8988T (cell line): ENCODE measurements at regions not wholly inside any gene's neighbourhood (a gene's known extent, or its start where the extent isn't known, plus 50 kb on each side); places are given as distances from the start of the nearest gene placed in this dataset.
"Not testable (repeated sequence)": the region's sequence is repeated elsewhere in the genome, so short reads cannot be mapped to it uniquely, and the experiment has no call there.

Experiments used
- DNase-seq: peaks from one replicate; pipeline ENCODE4 v3.0.0; 2011

DNA sequence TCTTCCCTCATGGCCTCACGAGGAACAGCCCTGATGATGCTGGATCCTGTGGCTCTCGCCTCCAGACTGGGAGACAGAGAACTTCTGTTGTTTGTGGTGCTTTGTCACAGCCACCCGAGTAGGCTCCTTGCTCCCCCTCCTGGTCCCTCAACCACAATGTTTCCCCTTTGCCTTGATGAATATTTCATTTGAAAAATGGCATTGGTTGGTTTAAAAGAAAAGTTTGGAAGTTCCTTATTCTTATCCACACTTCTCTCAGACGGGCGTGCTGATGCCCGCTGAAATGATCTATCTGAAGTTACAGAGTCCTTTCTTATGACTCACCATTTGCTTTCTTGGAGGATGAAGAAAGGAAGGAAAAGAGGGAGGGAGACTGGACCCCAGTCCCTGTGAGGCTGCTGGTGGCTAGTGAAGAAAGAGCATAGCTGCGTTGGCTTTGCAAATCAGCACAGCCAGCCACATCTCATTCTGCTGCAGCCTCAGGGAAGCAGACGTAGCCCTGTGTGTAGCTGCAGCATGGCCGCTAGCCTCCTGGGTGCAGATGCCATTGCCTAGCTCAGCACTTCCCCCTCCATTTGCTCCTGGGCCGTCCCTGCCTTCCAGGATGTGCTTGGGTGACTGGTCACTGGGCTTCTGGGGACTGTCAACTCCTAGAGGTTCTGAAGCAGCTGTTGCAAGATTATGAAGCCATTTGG, 185.9 kb downstream of the ERCC6L2 start:
- DNase-seq = peak; percentile 36

DNA sequence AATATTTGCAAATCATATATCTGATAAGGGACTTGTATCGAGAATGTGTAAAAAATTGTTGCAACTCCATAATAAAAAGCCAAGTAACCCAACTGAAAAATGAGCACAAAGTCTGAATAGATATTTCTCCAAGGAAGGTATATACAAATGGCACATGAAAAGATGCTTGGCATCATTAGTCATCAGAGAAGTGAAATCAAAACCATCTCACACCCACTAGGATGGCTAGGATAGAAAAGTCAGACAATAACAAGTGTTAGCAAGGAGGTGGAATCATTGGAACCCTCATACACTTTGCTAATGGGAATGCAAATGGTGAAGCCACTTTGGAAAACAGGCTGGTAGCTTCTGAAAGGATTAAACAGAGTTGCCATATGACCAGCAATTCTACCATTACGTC, 182.7 kb downstream of the ERCC6L2 start:
- DNase-seq = no peak

DNA sequence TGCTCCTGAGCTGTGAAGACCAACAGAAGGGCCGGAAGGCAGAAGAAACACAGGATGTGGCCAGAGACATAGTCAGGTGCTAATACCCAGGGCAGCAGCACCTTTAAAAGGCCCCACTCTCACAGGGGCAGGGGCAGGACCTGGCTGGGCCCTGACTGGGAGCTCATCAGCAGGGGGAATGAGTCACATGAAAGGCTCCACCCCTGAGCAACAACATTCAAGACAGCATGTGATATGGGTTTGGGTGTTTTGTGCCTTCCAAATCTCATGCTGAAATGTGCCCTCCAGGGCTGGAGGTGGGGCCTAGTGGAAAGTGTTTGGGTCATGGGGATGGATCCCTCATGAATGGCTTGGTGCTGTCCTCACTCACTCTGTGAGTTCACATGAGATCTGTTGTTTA, 181.7 kb downstream of the ERCC6L2 start:
- DNase-seq = no peak

DNA sequence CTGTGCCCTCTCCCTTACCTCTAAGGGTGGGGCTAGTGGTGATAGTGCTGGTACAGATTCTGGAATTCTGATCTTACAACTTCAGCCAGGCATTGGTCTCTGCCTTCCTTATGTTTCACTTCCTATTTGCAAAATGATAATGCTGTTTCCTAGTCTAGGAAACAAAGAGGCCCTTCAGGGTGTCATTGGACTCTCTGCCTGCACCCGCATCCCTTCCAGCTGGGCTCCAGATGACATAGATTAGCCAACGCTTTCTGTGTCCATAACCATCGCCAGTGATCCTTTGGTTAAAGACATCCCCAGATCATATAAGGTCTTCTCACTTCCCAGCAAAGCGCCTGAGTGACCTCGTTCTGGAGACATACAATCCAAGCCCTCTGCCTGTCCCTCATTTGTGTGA, 180.7 kb downstream of the ERCC6L2 start:
- no peak for DNase-seq

DNA sequence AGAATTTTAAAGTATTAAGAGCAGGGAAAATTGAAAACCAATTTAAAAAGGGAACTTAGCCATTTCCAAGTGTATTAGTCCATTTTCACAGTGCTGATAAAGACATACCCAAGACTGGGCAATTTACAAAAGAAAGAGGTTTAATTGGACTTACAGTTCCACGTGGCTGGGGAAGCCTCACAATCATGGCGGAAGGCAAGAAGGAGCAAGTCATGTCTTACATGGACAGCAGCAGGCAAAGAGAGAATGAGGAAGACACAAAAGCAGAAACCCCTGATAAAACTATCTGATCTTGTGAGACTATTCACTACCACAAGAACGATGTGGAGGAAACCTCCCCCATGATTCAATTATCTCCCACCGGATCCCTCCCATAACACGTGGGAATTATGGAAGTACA, 178.8 kb downstream of the ERCC6L2 start:
- not testable (repeated sequence) for DNase-seq

DNA sequence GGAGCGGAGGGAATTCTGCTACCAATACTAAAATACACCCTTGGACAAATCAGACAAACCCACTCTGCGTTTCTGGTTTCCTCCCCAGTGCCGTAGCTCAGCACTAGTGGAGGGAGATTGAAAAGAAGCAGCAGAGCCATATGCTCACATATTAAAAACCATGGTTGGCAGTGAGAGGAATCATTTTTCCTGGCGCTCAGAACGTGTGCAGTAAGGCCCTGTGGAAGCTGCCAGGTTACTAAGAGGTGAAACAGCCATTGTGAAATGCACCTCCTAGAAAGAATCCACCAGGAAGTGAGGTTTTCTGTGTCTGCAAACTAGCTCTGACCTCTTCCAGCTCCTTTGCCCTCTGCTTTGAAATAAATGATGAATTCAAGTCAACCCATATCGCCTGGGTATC, 177.2 kb downstream of the ERCC6L2 start:
- no peak for DNase-seq

DNA sequence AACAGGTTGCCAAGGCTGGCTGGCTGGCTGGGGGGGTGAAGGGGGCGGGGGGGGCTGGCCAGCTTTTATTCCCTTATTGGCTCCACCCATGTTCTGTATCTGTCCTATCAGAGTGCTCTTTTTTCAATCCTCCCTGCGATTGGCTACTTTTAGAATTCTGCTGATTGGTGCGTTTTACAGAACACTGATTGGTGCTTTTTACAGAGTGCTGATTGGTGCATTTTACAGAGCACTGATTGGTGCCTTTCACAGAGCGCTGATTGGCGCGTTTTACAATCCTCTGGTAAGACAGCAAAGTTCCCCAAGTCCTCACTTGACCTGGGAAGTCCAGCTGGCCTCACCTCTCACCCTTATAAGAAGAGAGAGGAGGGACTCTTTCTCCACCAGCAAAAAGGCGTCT, 175.9 kb downstream of the ERCC6L2 start:
- no peak for DNase-seq

DNA sequence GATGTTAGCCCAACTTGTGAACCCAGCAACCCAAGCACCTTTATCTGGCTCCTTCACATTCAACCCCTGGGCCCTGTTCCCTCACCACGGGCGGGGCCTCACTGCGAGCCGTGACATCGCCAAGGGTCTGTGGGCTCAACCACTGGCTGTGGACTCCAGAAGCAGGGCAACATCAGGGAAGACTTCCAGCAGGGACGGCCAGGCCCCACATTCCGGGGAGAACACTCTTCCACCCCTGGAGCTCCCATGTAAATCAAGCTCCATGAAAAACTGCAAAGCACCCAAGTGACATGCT, 175.3 kb downstream of the ERCC6L2 start:
- DNase-seq = no peak

DNA sequence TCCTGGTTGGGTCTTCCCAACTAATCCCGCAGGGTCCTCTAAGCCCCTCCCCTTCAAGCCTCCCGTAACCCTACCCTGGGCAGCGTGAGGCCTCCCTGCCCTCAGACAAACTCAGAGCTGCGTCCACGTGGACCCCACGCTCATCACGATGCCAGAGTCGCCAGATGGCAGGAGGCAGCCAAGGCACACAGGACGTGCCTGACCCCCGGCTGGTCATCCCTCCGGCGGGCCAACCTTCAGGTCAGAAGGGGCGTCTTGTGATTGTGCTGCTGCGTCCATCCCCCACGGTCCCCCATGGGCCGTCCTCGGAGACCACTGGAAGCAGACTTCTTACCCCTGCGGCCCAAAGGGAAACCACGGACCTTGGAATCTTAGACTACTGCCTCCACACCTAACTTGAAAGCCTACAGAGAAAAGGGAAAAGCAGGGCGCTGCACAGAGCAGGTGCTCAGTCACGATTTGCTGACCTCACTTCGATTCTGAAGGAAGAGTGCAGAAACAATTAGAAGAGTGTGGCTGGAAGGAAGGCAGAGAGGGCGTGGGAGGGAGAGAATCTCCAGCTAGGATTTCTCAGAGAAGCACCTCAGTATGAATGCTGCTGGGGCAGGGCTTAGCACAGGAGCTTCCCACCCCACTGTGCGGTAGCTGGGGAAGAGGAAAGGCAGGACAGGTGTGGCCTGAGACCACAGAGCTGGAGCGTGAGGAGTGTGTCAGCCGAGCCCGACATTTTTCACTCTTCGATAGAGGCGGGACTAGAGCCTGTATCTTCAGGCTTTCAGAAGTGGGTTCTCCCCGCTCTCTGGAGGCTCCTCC, 174.8 kb downstream of the ERCC6L2 start:
- no peak for DNase-seq

DNA sequence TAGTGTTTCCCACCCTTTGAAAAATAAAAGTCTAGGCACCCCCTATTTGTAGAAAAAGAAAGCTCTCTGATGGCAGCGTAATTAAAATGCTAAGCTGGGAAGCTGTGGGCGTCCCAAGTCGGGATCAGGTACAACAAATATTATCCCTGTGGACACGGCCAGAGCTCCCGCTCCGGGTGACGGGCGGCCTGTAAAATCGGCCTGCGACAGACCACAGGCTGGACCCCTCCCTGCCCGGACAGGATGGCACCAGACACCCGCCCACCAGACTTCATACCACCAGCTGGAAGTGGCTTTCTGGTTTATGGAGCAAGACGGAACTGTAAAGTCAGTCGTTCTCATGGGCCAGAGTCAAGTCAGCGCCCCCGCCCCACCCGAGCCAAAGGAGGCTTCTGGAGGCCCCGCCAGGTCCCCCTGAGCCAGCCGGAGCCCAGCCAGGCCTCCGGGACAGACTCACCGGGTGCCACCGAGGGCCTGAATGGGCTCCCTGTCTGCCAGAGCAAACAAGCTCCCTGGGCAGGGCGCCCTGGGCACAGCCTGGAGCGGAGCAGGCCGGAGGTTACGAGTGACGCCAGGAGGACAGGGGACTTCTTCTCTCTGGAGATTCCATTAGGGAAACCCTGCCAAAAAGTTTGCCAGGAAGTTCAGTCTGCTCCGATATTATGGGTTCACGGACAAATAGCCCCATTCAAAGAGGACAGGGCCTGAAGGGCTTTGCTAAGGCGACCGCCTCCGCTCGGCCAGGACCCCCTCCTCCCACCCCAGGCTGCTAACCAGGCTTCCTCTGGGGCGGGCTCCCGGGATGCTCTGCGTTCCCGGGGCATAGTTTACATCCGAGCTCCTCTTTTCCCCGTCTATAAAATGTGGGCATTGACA, 173.7 kb downstream of the ERCC6L2 start:
- no peak for DNase-seq

DNA sequence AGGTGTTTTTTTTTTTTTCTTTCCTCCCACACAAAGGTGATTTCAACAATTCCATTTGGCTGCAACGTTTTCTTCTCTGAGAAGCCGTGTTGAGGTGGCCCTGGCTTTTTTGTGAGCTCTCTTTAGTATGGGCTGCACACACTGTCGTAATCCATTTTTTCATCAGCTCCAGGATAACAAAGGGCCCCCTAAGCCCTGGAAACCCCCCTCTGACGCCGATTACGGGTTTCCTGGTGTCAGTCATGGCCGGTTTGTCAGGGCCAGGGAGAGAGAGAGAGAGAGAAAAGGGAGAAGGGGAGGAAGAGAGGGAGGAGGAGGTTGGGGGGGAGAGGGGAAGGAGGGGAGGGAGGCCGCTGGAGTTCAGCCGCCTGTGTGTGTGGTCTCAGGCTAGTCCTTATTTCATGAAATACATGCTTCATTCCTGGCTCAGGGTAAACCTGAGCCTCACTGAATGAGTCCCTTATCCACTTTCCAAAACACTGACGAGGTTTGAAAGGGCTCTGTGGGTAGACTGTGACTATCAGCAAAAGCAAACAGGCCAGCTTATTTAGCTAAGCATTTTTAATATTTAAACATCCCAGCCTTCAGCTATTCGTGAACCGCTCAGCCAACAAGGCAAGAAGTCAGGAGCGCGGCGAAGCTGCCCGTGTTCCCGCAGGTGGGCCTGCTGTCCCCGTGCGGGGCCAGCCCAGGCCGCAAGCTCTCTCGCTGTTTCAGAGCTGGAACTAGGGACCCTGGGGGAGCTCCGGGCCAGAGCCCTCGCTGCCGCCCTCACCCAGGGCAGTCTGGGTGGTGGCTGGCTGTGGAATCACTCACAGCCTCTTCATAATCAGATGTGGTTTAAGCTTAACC, 172.8 kb downstream of the ERCC6L2 start:
- no peak for DNase-seq

DNA sequence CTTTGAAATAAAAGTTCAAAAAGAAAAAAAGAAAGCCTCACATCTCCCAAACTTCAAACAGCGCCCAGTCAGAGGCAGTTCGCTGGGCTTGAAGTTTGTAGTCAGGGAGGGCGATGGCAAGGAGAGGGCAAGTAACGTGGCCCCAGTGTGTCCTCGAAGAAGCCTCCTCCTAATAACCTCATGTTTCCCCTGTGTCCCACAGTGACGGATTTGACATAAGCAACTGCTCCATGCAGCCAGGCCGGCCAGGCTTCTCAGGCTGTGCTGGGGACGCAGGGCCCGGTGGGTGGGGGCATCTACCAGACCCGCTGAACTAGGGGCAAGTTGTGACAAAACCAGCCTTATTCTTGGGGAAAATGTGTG, 172.2 kb downstream of the ERCC6L2 start:
- DNase-seq = no peak

DNA sequence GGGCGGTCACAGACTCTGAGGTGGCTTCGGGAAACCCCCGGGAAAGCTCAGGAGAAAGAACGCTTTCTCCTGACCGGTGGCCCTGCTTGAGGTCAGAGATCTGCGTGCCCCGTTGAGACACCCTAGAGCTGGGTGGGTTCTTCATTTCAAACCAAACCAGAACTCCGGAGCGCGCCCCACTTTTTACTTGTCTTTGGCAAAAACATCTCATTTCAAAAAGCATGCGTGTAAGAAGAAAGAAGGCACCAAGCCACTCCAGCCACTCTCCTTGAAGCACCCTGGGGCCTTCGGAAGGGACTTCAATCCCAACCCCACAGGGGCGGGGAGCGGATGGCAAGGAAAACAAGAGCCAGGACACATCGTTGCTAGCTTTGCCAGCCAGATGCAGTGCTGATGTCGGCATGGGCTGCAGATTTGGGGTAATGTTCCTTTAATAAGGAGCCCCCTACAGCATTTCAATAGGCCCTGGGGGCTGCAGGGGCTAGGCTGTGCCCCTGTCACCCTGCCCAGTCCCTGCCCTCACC, 171.7 kb downstream of the ERCC6L2 start:
- no peak for DNase-seq

DNA sequence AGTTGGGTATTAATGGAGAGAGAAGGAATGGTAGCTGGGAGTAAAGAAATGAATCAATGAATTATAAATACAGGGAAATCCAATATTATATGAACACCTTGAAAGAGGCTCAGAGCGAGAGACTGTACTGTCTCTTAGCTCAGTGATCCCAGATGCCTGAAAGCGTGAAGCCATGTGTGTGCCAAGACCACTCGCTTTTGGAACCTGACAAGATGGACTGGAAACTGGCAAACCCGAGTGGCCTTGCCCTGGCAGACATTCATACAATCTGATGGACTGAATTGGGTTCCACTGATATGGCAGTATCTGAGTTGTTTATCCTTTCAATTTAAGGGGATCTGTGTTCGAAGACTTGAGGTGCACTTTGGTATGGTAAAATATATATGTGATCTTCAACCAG, 170.3 kb downstream of the ERCC6L2 start:
- no peak for DNase-seq

DNA sequence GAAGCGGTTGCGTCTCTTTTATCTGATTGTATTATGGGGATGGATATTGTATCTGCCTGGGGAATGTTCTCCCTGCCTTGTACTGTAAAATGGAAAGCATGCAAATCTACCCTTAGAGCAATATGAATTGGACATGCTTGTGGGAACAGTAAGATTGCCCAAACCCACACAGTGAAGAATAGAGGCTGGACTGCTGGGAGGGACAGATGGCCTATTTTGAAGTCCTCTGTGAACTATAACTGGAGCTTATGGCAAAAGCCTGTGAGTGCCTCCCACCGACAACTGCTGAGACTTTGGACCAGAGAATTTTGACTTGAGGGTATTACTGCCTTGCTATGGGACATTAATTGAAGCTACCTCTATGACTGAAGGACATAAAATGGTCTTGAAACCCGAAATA, 168.9 kb downstream of the ERCC6L2 start:
- no peak for DNase-seq

DNA sequence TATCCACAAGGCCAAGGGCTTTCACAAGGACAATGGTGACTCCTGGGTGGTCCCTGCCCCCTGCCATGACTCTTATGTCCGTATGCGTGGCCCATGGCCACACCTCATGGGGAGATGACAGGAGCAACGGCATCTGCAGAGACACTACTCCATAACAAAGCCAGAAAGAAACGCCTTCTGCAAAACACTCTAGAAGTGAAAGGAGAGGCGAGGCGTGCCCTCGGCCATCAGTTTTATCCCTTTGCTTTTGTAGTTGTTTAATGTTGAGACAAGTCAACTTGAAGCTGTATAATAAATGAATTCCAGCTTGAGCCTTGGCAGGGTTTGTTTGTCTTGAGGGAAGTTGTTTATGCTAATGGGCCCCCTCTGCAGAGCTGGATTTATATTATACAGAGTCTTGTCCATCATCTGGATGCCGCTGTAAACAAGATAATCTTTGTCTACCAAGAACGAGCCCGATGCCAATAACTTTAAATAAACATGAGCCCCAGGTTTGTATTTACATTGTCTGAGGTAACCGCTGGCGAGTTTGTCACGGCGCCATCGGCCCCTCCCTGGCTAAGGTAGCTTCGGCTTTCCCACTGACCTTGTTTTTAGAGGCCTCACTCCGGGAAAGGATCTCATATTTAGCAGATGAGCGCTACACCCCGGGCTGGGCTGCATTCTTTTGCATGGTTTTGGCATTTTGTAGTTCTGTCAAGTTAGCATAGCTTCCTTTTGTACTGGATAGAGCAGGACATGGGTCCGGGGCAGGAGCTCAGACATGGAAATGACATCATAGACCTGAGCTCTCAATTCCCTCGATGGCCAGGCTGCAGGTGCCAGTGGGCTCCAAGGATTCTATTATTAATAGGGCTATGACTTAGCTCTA, 165.3 kb downstream of the ERCC6L2 start:
- no peak for DNase-seq

DNA sequence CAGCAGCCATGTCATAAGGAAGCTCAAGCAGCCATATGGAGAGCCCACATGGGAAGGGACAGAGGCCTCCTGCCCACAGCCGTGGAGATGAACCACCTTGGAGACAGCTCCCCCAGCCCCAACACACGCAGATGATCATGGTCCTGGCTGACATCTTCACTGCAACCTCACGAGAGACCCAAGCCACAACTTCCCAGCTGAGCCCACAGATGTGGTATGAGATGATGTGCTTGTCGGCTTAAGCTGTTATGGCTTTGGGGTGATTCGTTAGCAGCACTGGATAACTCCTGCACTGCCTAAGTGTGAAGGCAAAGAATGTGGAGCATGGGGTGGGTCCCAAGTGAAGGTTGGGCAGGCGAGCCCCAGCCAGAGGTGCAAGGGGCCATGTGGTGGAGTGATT, 163.4 kb downstream of the ERCC6L2 start:
- DNase-seq = no peak

DNA sequence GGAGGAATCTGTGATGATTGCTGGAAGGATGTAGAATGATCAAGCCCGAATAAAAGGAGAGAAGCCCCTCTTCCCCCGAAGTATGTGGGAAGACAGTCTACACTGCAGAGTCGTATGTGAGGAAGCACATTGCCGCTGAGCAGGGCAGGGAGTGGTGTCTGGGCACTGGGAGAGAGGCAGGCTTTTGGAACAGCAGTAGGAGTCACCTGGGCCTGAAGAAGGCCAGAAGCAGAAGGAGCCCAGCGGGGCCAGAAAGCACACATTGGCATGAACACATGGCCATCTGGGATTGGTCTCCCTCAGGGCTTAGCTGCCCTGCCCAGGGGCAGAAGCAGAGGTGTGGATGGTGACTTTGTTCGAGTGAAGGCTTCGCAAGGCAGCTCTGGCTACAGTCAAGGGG, 162.8 kb downstream of the ERCC6L2 start:
- no peak for DNase-seq

DNA sequence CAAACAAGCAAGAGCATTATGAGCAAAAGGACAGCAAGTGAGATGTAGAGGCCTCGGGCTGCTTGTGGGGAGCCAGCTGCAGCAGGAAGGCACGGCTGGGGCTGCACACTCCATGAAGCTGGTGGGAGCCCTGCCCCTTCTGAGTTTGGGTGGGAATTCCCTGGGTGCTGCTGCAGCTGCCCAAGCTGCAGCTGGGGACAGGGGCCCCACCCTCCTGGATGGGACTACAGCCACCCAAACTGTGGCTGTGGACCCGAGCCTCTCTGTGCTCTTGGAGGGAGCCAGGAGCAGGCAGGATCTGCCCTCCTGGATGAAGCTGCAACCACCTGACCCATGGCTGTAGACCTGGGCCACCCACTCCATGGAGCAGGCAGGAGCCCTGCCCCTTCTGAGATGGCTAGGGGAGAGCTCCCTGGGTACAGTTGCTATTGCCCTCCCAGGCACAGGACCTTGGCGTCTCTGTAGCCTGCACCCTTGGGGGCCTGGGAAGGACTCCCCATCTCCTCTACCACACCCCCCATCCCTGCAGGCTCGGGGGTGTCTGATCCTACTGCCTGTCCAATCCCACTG, 159.1 kb downstream of the ERCC6L2 start:
- DNase-seq = no peak

DNA sequence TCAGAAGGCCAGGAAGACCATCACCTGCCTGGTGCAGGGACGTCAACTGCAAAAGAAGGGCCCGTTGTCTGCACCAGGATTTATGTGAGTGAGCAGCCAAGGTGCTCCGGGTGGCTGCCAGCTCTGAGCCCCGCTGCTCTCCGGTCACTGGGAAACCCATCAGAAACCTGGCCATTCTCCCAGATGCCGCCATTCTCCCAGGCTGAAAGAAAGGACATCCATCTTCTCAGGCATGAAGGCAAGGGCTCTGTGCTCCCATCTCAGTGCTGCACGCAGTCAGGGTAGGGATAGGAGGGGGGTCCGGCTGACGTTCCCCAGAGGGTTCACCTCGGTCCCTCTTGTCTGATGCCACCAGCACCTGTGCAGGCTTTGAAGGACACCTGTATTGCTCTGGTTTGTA, 158.4 kb downstream of the ERCC6L2 start:
- DNase-seq = no peak

DNA sequence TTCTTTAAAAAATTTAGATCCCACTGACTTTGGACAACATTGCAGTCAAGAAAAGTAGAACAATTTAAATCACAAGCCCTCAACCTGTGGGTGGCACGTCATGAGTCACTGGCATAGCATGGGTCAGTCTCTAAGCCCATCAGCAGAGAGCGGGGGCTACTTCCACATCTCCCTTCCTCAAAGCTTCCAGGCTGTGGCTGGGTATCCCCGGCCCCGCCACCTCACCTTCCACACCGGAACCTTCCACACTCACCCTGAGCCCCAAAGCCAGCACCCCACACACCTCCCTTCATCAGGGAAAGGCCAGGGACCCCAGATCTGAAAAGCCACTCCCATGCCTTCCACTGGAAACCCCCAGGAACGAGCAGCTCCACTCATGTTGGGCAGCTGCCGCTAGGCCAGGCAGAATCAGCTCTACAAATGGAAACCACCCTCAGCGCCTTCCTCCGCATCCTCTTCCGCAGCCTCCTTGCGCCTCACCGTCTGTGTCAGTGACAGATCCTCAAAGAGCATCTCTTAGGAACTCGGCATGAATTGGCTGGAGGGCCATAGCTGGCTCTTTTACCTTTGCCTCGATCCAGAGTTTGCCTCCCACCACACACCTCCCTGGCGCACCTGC, 156.5 kb downstream of the ERCC6L2 start:
- no peak for DNase-seq
